ENCODE measurements at regions not wholly inside any gene's neighbourhood (a gene's known extent, or its start where the extent isn't known, plus 50 kb on each side); places are given as distances from the start of the nearest gene placed in this dataset.
"Not testable (repeated sequence)": the region's sequence is repeated elsewhere in the genome, so short reads cannot be mapped to it uniquely, and the experiment has no call there.

DNA sequence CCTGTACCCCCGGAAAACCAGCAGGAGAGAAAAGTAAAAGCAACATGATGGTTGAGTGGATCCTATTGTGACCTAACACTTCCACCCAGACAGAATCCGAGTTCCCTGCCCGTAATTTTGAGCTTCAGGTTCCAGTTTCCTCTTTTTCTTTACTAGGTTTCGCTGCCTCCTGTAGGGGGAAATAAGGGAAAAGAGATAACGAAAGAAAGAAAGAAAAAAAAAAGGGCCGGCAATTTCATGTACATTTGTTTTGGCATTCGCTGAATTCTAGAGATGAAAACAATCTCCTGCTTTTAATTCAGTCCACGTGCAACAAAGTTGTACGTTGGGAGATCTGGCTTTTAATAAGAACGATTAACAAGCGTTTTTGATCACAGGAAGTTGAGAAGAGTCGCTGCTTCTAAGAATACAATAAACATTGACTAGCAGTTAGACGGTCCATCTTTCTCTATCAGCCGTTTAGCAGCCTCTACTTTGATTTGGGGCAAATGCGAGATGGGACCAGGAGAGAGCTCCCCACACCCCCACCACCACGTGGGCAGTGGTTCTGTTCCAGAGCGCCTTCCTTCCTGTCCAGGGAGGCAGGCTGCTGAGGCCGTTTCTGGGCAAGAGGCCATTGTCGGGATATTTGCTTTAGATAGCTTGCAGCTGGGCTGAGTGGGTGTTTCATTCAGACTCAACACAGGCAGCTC, 155.9 kb upstream of the RUNX1 start:
- no peak for DNase-seq

DNA sequence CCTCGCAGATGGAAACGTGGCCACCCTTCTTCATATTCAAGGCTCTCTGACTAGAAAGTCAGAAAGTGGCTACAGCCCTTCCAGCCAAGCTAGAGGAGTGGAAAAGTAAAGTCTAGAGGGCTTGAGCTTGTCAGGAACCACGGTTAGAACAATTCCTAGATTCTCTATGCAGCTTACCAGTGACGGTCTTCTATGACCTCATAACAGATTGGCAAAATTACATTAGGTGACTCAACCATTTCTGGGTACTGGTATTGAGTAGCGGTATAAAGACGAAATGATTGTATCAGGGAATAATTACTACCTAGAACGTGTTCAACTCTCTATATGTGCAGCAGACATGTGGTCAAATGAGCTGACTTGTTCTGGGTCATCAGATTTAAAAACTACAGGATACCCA, 155.0 kb upstream of the RUNX1 start:
- DNase-seq, result no peak

DNA sequence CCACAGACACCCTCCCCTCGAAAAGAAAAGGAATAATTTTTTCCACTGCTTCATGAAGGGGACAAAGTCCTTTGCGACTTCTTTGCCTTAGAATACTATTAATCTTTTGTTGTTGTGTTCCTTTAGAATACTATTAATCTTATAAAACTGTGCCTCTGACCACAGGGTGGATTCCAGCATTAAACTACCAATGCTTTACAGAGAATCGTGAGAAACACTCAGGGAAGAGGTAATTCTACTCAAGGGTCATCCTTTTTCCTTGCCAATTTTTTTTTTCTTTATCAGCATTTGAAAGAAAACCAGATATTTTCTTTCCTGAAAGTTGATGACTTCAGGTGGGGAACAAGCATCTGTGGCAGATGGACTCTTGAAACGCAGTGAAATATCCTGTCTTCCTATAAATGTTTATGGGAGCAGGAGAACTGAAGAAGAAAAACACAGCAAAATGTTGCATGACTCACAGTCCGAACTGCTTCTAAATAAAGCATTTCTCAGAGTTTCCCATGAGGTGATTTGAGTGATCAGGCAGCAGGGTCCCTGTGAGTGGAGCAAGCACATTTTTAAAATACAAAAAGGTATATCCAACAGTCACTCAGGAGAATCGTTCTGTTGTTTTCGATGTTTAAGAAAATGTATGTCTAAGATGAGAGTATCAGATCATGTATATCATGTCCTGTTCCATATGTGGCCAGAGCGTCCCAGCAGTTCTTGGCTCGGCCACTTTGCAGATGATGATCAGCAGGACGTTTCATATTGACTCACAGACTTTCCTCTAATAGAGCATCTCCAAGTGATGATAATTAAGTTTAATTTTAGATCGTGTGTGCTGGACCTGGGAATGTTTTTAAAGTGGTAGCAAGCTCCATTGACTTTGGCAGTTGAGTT, 154.2 kb upstream of the RUNX1 start:
- no peak for DNase-seq

DNA sequence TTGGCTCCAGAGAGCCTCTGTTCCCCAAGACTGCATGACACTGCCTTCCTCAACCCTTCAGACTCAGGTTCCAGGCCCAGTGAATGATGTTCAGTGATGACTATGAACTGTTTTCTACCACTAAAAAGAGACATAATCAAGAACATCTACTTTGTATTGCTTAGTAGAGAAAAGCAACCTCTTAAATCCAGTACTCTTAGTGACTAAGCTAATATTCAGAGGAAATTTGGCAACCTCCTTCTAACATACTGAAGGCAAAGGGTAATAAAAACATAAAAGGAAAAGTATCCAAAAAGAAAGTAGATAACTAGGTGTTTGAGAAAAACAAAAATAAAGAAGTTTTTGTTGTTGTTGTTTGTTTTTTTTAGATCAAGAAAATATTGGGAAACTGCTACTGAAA, 153.3 kb upstream of the RUNX1 start:
- DNase-seq, result no peak

DNA sequence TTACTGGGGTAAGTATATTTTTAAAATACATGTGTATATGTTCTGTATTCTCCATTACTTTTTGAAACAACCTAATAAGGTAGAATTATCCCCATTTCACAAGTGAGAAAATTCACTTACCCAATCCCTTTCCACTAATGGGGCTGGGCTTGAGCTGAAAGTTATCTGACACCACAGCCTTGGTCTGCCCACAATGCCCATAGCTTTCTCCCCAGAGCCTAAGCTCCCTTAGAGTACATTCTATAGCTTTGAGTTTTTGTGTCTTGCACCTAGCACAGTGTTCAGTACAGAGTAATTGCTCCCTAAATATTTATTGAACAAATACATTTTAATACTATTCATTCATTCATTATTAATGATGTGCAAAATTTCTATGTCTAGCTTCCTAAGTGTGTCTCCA, 152.7 kb upstream of the RUNX1 start:
- no peak for DNase-seq

DNA sequence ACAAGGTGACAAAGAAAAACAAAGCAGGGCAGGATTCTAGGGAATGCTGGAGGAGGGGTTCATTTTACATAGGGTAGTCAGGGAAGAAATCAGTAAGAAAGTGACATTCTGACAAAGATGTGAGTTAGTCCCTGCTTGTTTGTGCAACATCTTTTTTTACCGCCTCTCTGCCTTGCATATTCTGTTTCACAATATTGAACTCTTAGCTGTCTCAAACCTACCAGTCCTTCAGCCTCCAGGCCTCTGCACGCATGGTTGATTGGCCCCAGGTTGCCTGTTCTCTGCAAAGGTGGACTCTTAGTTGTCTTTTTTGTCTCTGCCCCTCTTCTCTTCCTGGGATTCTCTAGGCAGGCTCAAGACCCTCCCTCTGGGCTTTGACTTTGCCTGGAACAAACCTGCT, 152.2 kb upstream of the RUNX1 start:
- DNase-seq, result no peak

DNA sequence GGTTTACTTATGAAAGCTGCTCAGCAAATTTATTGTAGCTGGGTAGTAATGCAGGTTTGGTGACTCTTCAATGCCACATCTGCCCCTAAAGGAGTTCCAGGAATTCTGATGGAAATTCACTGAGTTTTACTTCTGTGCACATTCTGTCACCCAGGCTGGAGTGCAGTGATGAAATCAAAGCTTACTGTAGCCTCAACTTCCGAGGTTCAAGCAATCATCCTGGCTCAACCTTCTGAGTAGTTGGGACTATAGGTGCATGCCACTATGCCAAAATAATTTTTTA, 150.6 kb upstream of the RUNX1 start:
- no peak for DNase-seq

DNA sequence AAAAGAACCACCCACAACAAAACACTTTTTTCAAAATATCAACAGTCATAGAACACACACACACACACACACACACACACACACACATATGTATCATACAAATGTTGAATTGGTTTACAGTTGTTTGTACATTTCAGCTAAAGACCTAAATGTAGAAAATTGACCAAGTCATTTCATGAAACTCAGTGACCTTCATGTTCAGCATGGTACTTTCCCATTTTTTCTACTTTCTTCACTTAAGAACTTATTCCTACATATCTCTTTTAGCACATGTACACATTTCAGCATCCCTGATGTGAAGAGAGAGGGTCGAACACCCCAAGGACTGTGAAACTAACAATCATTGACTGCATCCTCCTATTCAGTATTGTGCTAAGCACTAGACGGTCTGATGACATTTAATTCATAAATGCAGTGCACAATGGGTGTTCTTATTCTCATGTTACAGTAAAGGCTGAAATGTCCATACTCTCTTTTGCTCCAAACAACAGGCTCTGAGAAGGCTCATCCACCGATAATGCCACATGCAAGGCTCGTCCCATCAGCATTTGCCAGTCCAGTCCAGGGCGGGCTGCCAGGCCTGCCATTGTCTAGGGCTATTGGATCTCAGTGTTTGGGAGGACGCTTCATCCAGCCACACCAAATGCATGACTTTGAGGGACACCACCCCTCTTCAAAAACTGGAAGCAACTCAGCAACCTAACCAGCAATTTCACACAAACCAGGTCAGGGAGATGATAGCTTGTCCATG, 150.1 kb upstream of the RUNX1 start:
- DNase-seq, result no peak

DNA sequence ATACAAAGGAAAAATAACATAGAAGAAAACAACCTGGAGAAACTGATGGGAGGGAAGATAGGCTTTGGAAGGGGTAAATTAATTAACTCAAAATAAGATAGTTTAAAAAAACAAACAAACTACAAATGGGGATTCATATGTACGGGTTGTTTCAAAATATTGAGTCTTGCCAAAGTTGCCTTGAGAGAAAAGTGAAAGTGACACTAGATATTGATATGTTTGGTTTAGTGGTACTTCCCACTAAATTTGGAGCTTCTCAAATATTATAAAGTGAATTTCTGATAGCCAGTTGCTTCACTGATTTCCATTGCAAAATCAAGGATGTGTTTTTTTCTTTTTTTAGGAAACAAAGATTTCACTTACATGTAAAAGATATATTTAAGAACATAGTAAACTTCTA, 149.5 kb upstream of the RUNX1 start:
- no peak for DNase-seq

DNA sequence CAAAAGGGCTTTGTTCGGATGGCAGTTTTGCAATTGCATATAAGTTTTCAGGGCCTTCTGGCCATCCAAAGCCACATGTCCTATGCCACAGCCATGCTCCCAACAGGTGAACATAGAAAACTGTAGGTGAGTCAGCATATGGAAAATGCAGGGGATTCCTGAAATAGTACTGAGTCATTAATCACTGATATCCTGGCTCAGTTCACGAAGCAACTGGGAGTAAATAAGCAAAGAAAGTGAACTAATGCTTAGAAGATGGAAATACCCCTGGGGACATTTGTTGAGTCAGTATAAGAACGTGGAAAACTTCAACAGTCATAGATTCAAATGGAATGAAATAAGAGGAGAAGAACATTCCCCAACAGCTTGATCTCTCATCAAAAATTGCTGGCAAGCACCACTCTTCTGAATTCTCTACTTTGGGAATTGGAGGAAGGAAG, 148.9 kb upstream of the RUNX1 start:
- peak; percentile 61 for DNase-seq

DNA sequence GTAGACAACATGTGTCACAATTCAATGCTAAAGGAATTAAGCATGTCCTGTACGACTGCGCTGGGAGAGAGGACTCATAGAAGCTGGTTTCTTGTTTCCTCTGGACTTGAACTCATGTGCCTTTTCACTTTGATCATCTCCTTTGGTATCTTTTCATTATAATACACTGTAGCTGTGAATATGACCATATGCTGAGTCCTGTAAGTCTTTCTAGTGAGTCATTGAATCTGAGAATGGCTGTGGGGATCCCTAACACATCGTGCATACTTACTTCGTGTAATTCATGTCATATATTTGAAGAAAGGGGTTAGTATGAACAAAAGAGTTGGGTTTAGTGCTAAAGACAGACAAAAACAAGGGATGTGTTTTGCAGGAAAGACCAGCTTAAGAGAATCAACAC, 148.1 kb upstream of the RUNX1 start:
- no peak for DNase-seq

DNA sequence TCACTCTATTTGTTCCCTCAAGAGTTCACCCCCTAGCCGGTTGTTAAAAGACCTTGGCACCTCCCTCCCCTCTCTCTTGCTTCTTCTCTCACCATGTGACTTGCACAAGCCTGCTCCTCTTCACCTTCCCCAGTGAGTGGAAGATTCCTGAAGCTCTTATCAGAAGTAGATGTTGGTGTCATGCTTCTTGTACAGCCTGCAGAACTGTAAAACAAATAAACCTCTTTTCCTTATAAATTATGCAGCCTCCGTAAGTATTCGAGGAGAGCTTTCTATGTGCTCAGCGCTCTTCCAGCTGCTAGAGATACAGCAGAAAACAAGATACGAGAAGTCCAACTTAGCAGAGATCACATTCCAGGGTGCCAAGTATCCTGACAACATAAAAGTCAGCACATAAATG, 147.0 kb upstream of the RUNX1 start:
- DNase-seq, result no peak

DNA sequence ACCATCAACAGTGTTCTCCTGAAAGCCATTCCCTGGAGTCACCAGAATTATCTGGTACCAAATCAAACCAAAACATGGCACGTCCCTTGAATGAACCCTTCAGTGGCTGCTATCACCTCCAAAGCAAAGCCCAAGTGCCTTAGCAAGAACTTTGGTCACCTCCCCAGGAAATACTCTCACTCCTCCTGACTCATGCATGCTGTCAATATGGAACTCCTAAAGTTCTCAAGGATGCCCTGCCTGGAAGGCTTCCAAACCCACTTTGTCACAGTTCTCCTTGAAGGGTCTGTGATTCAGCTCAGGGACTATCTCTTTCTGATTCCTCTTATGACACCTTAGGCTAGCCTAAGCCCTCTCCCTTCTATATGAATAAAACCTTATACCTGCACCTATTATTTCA, 146.1 kb upstream of the RUNX1 start:
- DNase-seq, result no peak

DNA sequence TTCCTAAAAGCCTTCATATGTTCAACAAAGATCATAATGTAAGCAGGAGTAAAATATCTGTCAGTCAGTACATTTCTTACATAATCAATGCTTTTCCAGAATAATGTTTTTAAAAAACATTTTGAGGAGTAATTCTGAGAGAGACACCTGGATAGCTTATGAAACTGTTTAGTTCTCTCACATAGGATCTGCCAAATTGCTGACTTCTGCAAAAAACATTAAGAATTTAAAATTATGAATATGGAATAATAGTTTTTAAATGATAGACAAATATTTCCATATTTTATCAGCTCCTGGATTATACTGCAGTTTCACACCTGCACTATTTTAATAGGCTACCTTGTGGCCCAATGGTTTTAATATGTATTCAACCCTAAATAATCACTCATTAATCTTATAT, 142.7 kb upstream of the RUNX1 start:
- DNase-seq, result no peak

DNA sequence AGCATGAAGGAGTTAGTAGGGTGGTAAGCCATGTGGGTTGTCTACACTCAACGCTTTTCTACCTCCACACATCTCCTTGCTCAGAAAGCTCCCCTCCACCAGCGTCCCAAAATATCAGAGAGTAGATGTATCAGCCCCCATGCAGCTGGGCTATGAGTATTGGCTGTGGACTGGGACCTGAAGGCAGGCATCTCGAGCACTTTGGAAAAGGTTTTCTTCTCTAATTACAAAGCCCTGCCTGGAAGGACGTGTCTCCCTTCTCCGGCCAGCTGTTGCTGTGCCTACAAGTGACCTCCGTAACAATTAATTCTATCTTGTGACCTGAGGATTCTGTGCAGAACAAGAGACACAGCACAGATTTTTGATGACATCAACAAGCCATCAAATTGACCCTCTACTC, 142.0 kb upstream of the RUNX1 start:
- DNase-seq, result no peak

DNA sequence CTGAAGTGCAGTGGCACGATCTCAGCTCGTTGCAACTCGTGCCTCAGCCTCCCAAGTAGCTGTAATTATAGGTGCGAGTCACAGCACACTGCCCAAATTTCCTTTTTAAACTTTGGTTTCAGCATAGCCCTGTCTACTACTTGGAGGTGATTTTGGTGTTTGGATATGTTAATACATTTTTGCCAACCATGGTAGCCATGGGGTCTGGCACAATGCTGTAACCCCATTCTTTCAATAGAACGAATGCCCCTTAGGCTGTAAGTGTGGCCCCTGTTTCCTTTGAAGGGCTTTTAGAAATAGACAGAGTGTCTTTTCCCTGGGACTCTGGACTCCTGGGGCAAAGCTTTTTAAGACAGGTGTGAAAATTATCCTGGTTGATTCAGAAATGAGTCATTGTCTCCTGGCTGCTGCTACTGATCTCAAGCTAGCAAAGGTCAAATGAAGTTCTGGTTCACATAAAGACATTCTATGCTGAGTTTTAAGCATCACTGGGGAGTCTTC, 141.1 kb upstream of the RUNX1 start:
- DNase-seq, result no peak

DNA sequence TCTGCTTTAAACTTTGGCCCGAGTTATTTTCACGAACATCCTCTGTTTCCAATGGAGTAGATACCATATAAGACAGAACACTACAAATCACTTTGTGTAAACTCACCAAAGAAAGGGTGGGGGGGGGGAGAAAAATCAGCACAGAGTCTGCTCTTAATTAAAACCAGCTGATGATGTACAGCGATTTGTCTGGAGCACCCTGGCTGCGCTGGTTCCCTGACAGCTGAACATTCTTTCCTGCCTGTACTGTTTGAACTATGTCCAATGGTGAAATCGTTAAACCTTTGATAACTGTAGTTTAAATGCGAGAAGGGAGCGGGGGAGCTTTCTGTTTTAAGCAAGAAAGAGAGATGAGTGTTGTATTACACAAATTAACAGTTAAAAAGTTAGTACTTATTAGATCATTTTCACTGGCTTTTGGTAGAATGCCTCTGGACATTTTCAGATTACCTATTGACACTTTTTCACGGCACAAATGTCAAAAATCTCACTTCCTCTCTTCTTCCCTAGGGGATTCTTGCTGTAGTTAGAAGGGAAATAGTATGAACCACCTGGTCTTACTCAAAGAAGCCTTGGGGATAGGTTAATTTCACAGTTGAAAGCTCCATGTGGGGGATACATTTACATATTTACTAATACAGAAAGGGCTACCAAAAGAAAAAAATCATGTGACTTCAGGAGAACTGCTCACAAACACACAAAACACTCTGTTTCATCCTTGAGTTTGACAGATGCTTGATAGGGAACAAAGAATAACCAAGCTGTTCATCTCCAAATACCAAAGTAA, 140.2 kb upstream of the RUNX1 start:
- no peak for DNase-seq

DNA sequence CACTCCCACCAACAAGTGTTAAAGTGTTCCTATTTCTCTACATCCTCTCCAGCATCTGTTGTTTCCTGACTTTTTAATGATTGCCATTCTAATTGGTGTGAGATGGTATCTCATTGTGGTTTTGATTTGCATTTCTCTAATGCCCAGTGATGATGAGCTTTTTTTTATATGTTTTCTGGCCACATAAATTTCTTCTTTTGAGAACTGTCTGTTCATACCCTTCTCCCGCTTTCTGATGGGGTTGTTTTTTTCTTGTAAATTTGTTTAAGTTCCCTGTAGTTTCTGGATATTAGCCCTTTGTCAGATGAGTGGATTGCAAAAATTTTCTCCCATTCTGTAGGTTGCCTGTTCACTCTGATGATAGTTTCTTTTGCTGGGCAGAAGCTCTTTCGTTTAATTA, 134.3 kb upstream of the RUNX1 start:
- DNase-seq, result not testable (repeated sequence)

DNA sequence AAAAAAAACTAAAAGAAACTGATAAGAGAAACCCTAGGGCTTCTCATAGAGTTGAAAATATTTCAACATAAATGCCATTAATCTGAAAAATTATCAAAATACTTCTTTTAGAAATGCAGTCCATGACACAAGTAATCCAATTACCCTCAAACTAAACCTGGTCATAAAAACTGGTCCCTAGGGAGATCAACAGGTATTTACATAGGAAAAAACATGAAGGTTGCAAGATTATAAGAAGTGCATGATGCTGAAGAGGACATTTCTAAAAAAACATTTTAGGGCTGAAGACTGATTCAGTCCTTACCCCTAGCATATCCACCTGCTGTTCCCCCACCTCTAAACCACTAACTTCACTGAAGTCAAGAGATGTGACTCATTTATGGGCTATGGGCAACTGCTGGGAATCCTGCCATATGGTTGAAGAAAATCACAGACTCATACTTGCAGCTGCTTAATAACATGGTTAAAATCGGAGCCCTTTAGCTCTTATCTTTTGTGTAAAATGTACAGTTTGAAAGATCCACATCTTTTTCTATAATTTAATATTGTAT, 131.0 kb upstream of the RUNX1 start:
- peak; percentile 70 for DNase-seq

DNA sequence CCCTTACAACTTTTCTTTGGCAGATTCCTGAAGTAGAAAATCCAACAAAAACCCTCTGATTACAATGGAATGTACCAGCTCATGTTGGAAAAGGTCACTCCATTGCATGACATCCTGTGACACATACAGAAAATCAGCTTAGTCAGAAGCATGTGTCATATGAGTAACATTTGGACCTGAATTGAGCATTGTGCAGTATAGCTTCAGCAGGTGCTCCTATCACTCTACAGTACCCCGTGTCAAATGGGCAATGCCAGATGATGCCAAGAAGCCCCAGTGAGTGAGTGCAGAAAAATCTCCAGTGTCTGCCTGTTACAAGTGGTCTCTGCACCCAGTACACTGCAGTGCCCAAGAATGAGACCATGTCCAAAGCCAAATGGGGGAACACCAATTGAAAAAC, 129.7 kb upstream of the RUNX1 start:
- no peak for DNase-seq

DNA sequence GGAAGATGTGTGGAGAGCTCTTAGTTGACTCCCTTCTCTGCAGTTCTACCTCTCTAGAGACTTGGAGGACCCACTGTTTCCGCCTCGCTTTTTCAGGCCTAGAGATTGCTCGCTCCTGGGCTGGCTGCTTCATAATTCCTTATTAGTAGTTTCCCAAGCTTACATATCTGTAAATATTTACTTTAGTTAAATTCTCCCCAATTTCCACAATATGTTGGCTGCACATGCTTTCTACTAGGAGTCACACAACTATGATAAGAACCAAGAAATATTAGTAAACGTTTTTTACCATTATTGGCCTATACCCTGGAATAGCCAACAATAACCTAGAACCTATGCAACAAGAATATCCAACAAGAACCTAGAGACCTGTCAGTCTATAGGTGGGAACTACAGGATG, 129.0 kb upstream of the RUNX1 start:
- no peak for DNase-seq

DNA sequence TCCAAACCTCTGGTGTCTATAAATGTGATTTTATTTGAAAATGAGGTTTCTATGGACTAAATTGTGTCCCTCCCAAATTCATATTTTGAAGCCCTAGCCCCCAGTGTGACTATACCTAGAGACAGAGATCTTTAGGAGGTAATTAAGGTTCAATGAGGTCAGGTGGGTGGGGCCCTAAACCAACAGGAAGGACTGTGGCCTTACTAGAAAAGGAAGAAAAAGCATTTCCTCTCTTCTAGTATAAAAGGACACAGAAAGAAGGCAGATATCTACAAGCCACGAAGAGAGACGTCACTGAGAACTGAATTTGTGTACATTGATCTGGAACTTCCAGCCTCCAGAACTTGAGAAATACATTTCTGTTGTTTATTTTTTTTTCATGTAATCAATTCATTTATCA, 123.1 kb upstream of the RUNX1 start:
- DNase-seq, result no peak

DNA sequence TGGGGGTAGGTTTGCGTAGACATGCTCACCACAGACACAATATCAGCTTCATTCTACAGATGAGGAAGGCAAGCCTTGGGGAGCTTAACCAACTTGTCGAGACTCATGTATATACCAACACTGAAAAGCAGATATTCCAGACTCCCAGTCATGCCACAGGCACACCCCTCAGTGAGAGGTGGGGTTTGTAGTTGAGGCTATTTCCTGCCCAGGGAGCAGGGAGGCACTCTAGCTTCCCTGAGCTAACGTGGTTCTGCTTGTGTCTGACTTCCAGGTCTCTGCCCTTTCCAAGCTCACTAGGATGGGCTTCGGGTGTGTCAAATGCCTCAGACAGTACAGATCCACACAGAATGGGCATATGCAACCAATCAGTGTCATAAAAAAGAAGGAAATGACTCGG, 122.3 kb upstream of the RUNX1 start:
- DNase-seq, result no peak
